Epithelial cell of esophagus (primary cell): ENCODE measurements at regions not wholly inside any gene's neighbourhood (a gene's known extent, or its start where the extent isn't known, plus 50 kb on each side); places are given as distances from the start of the nearest gene placed in this dataset.
"Not testable (repeated sequence)": the region's sequence is repeated elsewhere in the genome, so short reads cannot be mapped to it uniquely, and the experiment has no call there.

Experiments used
- DNase-seq: peaks from one replicate; pipeline ENCODE4 v3.0.0; 2010; ENCODE audit warnings: low read depth
- H3K4me3 ChIP-seq: 2 replicates; pipeline ENCODE4 v1.5.1; 2011; ENCODE audit warnings: mild to moderate bottlenecking, low read length, control low read depth
- TF ChIP-seq, protein P1 (sequence below): IDR thresholded peaks from 2 replicates; pipeline ENCODE4 v1.5.1; 2011; ENCODE audit warnings: low read depth, mild to moderate bottlenecking, low read length, control low read depth, inconsistent platforms; ENCODE audit not compliant: insufficient read depth; ENCODE audit errors: missing control alignments

DNA sequence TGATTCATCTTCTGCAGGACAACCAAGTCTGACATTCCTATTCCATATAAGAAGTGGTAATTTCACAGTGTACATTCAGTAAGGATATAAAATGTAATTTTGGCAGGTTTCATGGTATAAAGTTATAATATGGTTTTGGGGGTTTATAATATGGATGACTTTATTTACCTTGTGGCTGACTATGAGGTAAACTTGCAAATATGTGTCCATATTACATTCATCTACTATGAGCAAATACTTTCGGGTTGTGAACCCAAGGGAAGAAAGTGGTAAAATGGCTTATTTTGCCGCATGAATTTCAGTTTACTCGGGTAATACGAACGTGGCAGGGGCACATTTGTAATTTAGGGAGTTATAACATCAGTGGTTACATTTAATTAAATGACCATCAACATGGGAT lies 86.7 kb upstream of the TNFSF11 start:
- TF ChIP-seq, protein P1, sequence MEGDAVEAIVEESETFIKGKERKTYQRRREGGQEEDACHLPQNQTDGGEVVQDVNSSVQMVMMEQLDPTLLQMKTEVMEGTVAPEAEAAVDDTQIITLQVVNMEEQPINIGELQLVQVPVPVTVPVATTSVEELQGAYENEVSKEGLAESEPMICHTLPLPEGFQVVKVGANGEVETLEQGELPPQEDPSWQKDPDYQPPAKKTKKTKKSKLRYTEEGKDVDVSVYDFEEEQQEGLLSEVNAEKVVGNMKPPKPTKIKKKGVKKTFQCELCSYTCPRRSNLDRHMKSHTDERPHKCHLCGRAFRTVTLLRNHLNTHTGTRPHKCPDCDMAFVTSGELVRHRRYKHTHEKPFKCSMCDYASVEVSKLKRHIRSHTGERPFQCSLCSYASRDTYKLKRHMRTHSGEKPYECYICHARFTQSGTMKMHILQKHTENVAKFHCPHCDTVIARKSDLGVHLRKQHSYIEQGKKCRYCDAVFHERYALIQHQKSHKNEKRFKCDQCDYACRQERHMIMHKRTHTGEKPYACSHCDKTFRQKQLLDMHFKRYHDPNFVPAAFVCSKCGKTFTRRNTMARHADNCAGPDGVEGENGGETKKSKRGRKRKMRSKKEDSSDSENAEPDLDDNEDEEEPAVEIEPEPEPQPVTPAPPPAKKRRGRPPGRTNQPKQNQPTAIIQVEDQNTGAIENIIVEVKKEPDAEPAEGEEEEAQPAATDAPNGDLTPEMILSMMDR, result no peak
- H3K4me3 ChIP-seq, result peak overlapping the region; percentile 32
- DNase-seq, result peak; percentile 71

DNA sequence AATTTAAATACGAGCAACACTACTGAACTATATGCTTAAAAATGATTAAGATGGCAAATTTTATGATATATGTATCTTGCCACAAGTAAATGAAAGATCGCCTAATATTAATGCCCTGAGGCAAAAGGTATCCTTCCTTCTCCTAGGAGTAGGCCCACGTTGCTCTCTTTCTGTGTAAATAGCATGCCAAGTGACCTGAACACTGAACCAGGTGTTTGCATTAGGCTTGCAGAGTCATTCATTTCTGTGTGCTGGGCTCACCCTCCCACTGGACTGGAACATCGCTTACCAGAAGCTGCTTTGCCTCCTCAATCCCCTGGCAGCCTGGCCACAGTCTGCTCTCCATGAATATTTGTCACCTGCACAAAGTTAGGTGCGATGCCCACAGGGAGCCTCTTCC lies 83.3 kb upstream of the TNFSF11 start:
- no peak for DNase-seq
- TF ChIP-seq, protein P1, result no peak
- no peak overlapping the region for H3K4me3 ChIP-seq

DNA sequence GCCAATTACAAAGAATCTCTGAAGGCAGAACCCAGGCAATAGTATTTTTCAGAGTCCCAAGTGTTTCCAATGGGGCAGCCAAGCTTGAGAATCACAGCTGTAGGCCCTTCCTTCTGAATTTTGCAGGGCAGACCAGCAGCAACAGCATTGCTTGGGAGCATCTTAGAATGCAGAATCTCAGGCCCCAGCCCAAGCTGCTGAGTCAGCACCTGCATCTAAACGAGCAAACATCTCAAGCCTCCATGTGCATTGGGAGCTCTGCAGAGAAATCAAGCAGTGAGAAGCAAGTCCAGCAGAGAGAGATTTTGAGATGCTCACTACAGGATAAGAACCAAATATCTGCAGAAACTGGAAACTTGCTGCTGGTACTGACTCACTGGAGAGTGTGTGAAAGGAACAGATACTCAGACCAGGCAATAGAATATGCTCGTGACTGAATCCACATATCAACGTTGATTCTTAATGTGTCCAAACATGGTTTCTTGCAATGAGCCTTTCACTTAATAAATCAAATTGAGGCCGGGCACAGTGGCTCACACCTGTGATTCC lies 81.5 kb upstream of the TNFSF11 start:
- no peak overlapping the region for H3K4me3 ChIP-seq
- TF ChIP-seq, protein P1, result no peak
- DNase-seq, result no peak

GRCh38 chr13:42494157-42494556 lies 79.8 kb upstream of the TNFSF11 start:
- TF ChIP-seq, protein P1, result no peak

DNA sequence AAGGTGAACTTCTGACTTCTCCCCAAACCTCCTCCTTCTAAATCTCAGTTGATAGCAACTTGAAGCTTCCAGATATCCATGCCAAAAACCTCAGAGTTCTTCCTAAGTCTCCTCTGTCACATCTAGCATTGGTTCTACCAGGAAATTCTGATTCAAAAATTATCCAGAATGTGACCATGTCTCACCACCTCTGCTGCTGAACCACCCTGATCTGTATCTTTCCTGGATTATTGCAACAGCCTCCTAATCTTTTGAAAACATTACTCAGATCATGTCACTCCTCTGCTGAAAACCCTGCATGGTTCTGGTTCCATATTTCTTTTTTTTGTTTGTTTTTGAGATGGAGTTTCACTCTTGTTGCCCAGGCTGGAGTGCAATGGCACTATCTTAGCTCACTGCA lies 78.7 kb upstream of the TNFSF11 start:
- TF ChIP-seq, protein P1, result no peak
- no peak overlapping the region for H3K4me3 ChIP-seq
- peak; percentile 60 for DNase-seq

More at GRCh38 chr13:42494157-42494556, 79.8 kb upstream of the TNFSF11 start:
- DNase-seq, result no peak
- no peak overlapping the region for H3K4me3 ChIP-seq

GRCh38 chr13:42495751-42496150 lies 78.2 kb upstream of the TNFSF11 start:
- H3K4me3 ChIP-seq, result no peak overlapping the region
- no peak for DNase-seq
- TF ChIP-seq, protein P1, result no peak

- not testable (repeated sequence) for H3K4me3 ChIP-seq, DNase-seq
These were observed 76.9 kb upstream of the TNFSF11 start for GRCh38 chr13:42496926-42497554.
